DOHH2 (cell line): ENCODE measurements at regions not wholly inside any gene's neighbourhood (a gene's known extent, or its start where the extent isn't known, plus 50 kb on each side); places are given as distances from the start of the nearest gene placed in this dataset.

Experiments used
- H3F3A ChIP-seq: fragments of 200-600 bp; sonication (generic), shearing (Covaris generic); 2 replicates; pipeline ENCODE4 v1.6.0; 2016; ENCODE audit warnings: antibody characterized with exemption, mild to moderate bottlenecking; ENCODE audit not compliant: control insufficient read depth, insufficient read depth
- H3K27ac ChIP-seq: fragments of 200-600 bp; sonication (generic); 2 replicates; pipeline ENCODE4 v1.5.1; 2014; ENCODE audit warnings: low read depth, mild to moderate bottlenecking, low read length, moderate library complexity
- H3K27me3 ChIP-seq: fragments of 200-600 bp; sonication (generic); 2 replicates; pipeline ENCODE4 v1.6.1; 2014; ENCODE audit warnings: mild to moderate bottlenecking, low read length, mixed read lengths; ENCODE audit not compliant: control insufficient read depth
- H3K36me3 ChIP-seq: fragments of 200-600 bp; sonication (generic); 2 replicates; pipeline ENCODE4 v1.6.1; 2014; ENCODE audit warnings: mild to moderate bottlenecking, low read length, moderate library complexity, mixed read lengths; ENCODE audit not compliant: control insufficient read depth
- H3K4me1 ChIP-seq: fragments of 200-600 bp; sonication (generic); 2 replicates; pipeline ENCODE4 v1.6.1; 2014; ENCODE audit warnings: mild to moderate bottlenecking, low read length, mixed read lengths; ENCODE audit not compliant: control insufficient read depth
- H3K4me2 ChIP-seq: fragments of 200-600 bp; sonication (generic); 2 replicates; pipeline ENCODE4 v1.6.0; 2014; ENCODE audit warnings: mild to moderate bottlenecking, low read length, moderate library complexity
- H3K4me3 ChIP-seq: fragments of 200-600 bp; sonication (generic); 2 replicates; pipeline ENCODE4 v1.5.1; 2014; ENCODE audit warnings: mild to moderate bottlenecking, low read length, mixed read lengths
- H3K79me2 ChIP-seq: fragments of 200-600 bp; sonication (generic); 2 replicates; pipeline ENCODE4 v1.6.1; 2014; ENCODE audit warnings: mild to moderate bottlenecking, low read length, mixed read lengths; ENCODE audit not compliant: control insufficient read depth
- H3K9me2 ChIP-seq: fragments of 200-600 bp; sonication (generic); replicated peaks from 2 replicates; pipeline ENCODE4 v1.6.1; 2014; ENCODE audit warnings: mild to moderate bottlenecking, low read length, mixed read lengths; ENCODE audit not compliant: control insufficient read depth
- H3K9me3 ChIP-seq: fragments of 200-600 bp; sonication (generic); 2 replicates; pipeline ENCODE4 v1.6.1; 2014; ENCODE audit warnings: antibody characterized with exemption, low read length, mixed read lengths; ENCODE audit not compliant: control insufficient read depth, insufficient read depth
- H4K20me1 ChIP-seq: fragments of 200-600 bp; sonication (generic); 2 replicates; pipeline ENCODE4 v1.6.0; 2014; ENCODE audit warnings: low read depth, mild to moderate bottlenecking, antibody characterized with exemption, low read length, moderate library complexity; ENCODE audit not compliant: control insufficient read depth, insufficient read depth
- EZH2phosphoT487 ChIP-seq: fragments of 200-600 bp; sonication (generic); IDR thresholded peaks from 2 replicates; pipeline ENCODE4 v1.6.1; 2017; ENCODE audit warnings: borderline replicate concordance, mild to moderate bottlenecking, antibody characterized with exemption, low read length, moderate library complexity, mixed read lengths
- TF ChIP-seq, protein P1 (sequence below): fragments of 200-600 bp; sonication (generic); IDR thresholded peaks from one replicate; pipeline ENCODE4 v1.5.1; 2014; ENCODE audit warnings: antibody characterized with exemption, mild to moderate bottlenecking, low read depth, low read length; ENCODE audit not compliant: poor library complexity, severe bottlenecking

DNA sequence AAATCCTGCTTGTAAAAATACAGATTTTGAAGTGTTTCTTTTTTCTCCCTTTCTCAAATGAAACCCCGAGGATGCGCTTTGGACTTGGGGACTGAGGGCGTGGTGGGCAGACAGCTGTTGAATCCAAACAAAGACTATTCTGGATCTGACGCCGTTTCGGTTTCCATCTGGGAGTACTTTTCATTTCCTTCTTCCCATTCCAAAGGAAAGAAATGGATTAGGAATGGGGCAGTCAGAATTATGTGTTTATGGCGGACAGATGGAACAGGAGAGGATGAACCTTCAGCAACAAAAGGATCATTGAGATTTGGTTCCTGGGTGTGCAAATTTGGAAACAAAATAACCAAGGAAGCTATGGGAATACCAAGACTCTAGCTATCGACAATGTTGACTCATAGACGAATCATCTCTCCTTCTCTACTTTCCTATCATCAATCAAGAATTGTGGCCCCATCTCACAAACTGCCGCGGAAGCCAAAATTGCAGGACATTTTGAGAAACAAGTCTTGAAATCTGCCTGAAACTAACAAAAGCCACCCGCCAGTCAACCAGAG lies 300.6 kb downstream of the PARP8 start:
- no peak for TF ChIP-seq EZH2phosphoT487
- TF ChIP-seq, protein P1, sequence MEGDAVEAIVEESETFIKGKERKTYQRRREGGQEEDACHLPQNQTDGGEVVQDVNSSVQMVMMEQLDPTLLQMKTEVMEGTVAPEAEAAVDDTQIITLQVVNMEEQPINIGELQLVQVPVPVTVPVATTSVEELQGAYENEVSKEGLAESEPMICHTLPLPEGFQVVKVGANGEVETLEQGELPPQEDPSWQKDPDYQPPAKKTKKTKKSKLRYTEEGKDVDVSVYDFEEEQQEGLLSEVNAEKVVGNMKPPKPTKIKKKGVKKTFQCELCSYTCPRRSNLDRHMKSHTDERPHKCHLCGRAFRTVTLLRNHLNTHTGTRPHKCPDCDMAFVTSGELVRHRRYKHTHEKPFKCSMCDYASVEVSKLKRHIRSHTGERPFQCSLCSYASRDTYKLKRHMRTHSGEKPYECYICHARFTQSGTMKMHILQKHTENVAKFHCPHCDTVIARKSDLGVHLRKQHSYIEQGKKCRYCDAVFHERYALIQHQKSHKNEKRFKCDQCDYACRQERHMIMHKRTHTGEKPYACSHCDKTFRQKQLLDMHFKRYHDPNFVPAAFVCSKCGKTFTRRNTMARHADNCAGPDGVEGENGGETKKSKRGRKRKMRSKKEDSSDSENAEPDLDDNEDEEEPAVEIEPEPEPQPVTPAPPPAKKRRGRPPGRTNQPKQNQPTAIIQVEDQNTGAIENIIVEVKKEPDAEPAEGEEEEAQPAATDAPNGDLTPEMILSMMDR: no peak
- no peaks in the 10 kb centered on the region for H3K9me2 ChIP-seq
- H4K20me1 ChIP-seq: no peaks in the 10 kb centered on the region
- H3K27ac ChIP-seq: no peak overlapping the region
- no peaks in the 10 kb centered on the region for H3K9me3 ChIP-seq
- no peaks in the 10 kb centered on the region for H3K36me3 ChIP-seq
- peaks cover 54% of the 10 kb centered on the region for H3K27me3 ChIP-seq
- H3K4me1 ChIP-seq: peaks cover 9% of the 10 kb centered on the region
- peak overlapping the region; percentile 18; the same call in 1 of the 2 replicates for H3K4me2 ChIP-seq
- no peaks in the 10 kb centered on the region for H3F3A ChIP-seq
- H3K4me3 ChIP-seq: no peak overlapping the region
- H3K79me2 ChIP-seq: no peaks in the 10 kb centered on the region

DNA sequence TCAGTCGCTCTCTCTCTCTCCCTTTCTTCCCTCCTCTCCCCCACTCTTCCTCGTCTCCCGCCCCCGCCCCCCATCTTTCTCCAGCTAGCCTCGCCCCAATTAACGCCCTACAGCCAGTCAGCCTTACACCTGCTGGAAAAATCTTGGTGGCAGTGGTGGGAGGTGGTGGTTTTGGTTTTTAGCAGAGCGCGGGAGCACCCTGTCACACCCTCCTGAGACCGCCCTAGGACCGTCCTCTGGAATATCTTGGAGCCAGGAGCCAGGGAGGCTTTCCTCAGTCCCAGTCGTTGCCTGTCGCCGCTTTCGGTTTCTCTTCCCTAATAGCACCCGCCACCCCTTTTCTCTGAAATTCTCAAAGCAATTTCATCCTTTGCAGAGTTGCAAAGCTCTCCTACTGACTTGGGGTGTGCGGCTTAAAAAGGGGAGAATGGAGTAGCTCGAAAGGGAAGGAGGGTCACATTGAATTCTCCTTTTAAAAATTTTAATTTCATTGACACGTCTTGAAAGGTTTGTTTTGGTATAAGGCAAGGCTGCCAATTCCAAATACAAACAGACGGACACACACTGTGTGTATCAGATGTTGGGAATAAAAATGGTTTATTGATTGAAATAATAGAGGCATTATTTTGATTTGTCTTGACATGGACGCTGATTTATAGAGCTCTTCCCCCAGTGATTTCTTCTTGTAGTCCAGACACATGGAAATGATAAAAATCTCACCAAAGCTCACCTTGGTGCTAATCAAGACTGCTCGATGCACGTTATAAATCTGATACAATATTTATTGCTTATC lies 301.3 kb downstream of the PARP8 start:
- peaks cover 9% of the 10 kb centered on the region for H3K4me1 ChIP-seq
- no peak overlapping the region for H3K27ac ChIP-seq
- TF ChIP-seq EZH2phosphoT487: 0 out of 2 replicates have a peak, but pooled peaks have one; percentile 63
- TF ChIP-seq, protein P1: no peak
- H3K27me3 ChIP-seq: peaks cover 54% of the 10 kb centered on the region
- H3K36me3 ChIP-seq: no peaks in the 10 kb centered on the region
- H3K4me3 ChIP-seq: no peak overlapping the region
- no peaks in the 10 kb centered on the region for H4K20me1 ChIP-seq
- peak overlapping the region; percentile 18; the same call in 1 of the 2 replicates for H3K4me2 ChIP-seq
- H3K79me2 ChIP-seq: no peaks in the 10 kb centered on the region
- no peaks in the 10 kb centered on the region for H3F3A ChIP-seq
- no peaks in the 10 kb centered on the region for H3K9me2 ChIP-seq
- H3K9me3 ChIP-seq: no peaks in the 10 kb centered on the region

DNA sequence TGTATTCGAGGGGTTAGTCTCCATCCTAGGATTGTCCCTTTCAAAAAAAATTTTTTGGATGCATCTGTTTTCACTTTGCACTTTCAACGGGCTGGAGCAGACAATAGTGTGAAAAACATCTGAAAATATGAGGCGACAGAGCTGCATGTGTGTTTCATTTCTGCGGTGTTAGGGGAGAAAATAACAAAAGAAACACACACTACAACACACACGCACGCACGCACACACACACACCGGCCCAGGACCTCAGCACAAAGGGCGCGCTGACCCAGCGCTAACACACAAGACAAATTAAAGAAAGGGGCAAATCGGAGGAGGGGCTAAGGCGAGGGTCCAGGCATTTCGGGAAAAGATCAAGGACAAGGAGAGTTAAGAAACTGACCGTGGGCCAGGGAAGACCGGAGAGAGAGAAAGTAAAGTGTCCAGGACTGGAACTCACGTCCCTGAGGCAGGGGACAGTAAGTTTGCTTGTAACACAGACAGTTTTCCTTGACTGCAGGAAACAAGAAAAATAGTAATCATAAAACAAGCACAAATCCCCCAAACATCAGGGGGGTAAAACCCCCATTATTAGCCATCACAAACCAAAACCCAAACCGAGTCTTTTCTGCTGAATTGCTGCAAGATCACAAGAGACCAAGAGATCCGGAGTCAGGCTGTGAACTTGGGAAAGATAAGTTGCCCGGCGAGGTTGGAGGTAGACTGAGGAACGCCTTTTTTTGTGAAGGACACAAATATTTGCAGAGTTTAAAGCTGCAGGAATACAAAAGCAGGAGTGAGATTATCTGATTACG lies 302.1 kb downstream of the PARP8 start:
- Histone ChIP-seq H3K27ac (no peak overlapping the region), H3K9me2 (no peaks in the 10 kb centered on the region), H3K9me3 (no peaks in the 10 kb centered on the region), H3K4me1 (peaks cover 5% of the 10 kb centered on the region), H3K4me2 (no peak overlapping the region), H3K36me3 (no peaks in the 10 kb centered on the region), H3K4me3 (no peak overlapping the region), H4K20me1 (no peaks in the 10 kb centered on the region), H3K27me3 (peaks cover 52% of the 10 kb centered on the region), H3F3A (no peaks in the 10 kb centered on the region), H3K79me2 (no peaks in the 10 kb centered on the region)
- no peak for TF ChIP-seq EZH2phosphoT487
- TF ChIP-seq, protein P1: no peak
